ENCODE measurements at regions not wholly inside any gene's neighbourhood (a gene's known extent, or its start where the extent isn't known, plus 50 kb on each side); places are given as distances from the start of the nearest gene placed in this dataset.

DNA sequence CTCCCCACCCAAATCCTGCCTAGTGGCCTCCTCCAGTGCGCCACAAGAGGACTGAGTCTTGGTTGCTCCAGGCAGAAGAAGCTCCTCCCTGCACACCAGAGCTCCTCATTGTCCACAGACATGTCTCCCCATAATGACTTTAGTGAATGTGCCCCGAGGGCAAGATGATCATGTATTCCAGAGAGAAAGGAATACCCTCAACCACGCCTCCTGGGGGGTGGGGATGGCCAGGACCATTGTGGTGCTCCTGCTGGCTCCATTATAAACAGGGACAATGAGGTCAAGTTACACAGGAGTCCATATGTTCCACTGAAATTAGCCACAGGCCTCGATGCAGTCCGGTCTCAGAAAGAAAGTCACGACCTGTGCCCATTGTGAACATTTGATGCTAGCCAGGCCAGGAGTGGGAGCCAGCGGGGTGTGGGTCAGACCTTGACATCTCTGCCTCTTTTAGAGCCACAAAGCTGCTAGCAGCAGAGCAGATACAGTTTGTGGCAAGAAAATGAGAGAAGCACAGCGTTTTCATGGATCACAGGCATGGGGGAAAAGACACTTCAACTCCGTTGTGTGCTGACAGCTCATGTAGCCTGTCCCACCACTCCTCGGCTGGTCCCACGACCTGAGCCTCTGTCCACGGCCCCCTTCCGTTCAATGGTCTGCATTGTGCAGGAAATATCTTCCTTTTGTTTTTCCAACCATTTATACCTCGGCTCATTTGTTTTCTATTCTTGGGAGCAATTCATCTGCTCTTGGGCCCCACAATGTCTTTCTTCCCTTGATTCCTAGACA, 70.7 kb upstream of the FZD7 start:
- H3K4me1 ChIP-seq (replicated peaks in 1 of 2; ENCODE audit: control insufficient read depth in 2 of 2, insufficient read depth in 2 of 2, low read length in 2 of 2): no peaks in the 10 kb centered on the region; a peak in 1 of 5 replicates
- DNase-seq (ENCODE audit: extremely low read depth in 1 of 4, low spot score in 3 of 4): no peak
- no peak overlapping the region for H2AFZ ChIP-seq (ENCODE audit: low read depth, low read length)
- no peaks in the 10 kb centered on the region for H3K9me1 ChIP-seq (ENCODE audit: control insufficient read depth, insufficient read depth, low read length)
- no peaks in the 10 kb centered on the region for H3K36me3 ChIP-seq (ENCODE audit: control insufficient read depth, insufficient read depth, low read length)
- 2% methylated on average over 12 of the region's 14 CpGs for WGBS (ENCODE audit: insufficient coverage, low coverage, missing lambda C conversion rate)
- H3K9ac ChIP-seq (ENCODE audit: insufficient read depth in 1 of 2, low read depth in 2 of 2, low read length in 2 of 2): no peak overlapping the region
- in situ Hi-C loops (cut with MboI) (no loop called here), intact Hi-C loops (cut with micrococcal nuclease) (loop anchor here (5.0 kb wide), 1 partner anchor 101 kb away; no protein-coding TSS in a partner anchor)
- no peaks in the 10 kb centered on the region for H3K9me3 ChIP-seq (replicated peaks; ENCODE audit: control insufficient read depth, insufficient read depth, low read depth, low read length)
- peaks cover 5 to 44% of the 10 kb centered on the region in 2 experiments; a peak in 4 of 5 replicates for H3K27me3 ChIP-seq (ENCODE audit: control insufficient read depth in 2 of 2, insufficient read depth in 2 of 2, low read length in 2 of 2)
- H3K27ac ChIP-seq (ENCODE audit: extremely low read depth, low read depth, low read length): no peak overlapping the region
- H4K20me1 ChIP-seq (replicated peaks; ENCODE audit: control insufficient read depth, insufficient read depth, low read length): no peaks in the 10 kb centered on the region
- no peak overlapping the region for H3K4me2 ChIP-seq (ENCODE audit: insufficient read depth, low read length)
- BruUV-seq (replicated peaks): no TSS peak
- no peaks in the 10 kb centered on the region for H3K79me2 ChIP-seq (ENCODE audit: control insufficient read depth, insufficient read depth, low read length)
- no peak for FAIRE-seq
- ChIA-PET CTCF (ENCODE audit: low intra/inter-chr PET ratio) (no interaction called here), POLR2A (interaction anchor here (0.7 kb wide), 1 partner anchor 10 kb away, joined by 4 read pairs; no protein-coding TSS in a partner anchor)
- ATAC-seq: no peak
- H3K4me3 ChIP-seq: no peak overlapping the region
- no peak for TF ChIP-seq ZNF445 (CRISPR knock-in tag; IDR thresholded peaks at IDR 0.05; ENCODE audit: low read depth)
- no peak for TF ChIP-seq ZNF407 (IDR thresholded peaks at IDR 0.05; ENCODE audit: low read depth)
- no peak for TF ChIP-seq RB1 (IDR thresholded peaks at IDR 0.05; ENCODE audit: low read depth)
- no peak for TF ChIP-seq TARDBP (IDR thresholded peaks at IDR 0.05)
- TF ChIP-seq MXI1 (IDR thresholded peaks at IDR 0.05; ENCODE audit: low read depth, low read length): no peak
- no peak for TF ChIP-seq DPF2 (IDR thresholded peaks at IDR 0.05)
- TF ChIP-seq KLF13 (tag; IDR thresholded peaks at IDR 0.05; ENCODE audit: borderline replicate concordance, low read depth): no peak
- TF ChIP-seq ZNF75A (CRISPR knock-in tag; IDR thresholded peaks at IDR 0.05): no peak
- TF ChIP-seq ZNF695 (CRISPR knock-in tag; IDR thresholded peaks at IDR 0.05): no peak
- TF ChIP-seq ZNF133 (CRISPR knock-in tag; IDR thresholded peaks at IDR 0.05): no peak
- no peak for TF ChIP-seq PRDM10 (IDR thresholded peaks at IDR 0.05; ENCODE audit: partially characterized antibody)

All from K562 (cell line).